Gastroesophageal sphincter (tissue), 3 donors: ENCODE measurements at regions not wholly inside any gene's neighbourhood (a gene's known extent, or its start where the extent isn't known, plus 50 kb on each side); places are given as distances from the start of the nearest gene placed in this dataset.

Experiments used
- CTCF ChIP-seq, 4 experiments: fragments of 200-600 bp in 2 of 4; fragments of 450-650 bp in 2 of 4; sonication (generic) in 1 of 4; IDR thresholded peaks; one replicate each; pipeline ENCODE4 v1.5.1; 2017 to 2019; ENCODE audit warnings: antibody characterized with exemption in 4 of 4, mild to moderate bottlenecking in 2 of 4, moderate library complexity in 2 of 4
- POLR2A ChIP-seq, 2 donors: fragments of 450-650 bp; IDR thresholded peaks; one replicate each; pipeline ENCODE4 v1.6.1; 2017; ENCODE audit warnings: antibody characterized with exemption in 2 of 2, mild to moderate bottlenecking in 2 of 2, moderate library complexity in 1 of 2

DNA sequence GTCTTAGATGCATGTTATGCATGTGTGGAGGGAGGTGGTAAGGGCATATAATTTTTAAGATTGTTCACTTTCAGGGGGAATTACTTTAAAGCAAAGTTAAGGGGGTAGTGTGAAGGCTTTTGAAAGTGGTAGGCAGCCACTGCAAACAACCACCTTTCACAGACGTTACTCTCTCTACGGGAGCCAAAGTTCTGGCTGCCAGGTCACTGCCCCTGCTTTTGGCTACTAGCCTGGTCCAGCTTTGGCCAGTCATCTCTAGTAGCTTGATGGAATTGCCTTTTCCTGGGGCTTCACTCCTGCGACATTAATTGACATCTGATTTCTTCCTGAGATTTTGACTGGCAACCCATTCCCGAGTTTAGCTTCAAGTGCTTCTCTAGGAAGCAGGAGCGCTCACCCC is 397.5 kb downstream of the CDH11 start:
- no peak for TF ChIP-seq CTCF (IDR thresholded peaks at IDR 0.05)
- TF ChIP-seq POLR2A (IDR thresholded peaks at IDR 0.05): no peak
